Cardiac fibroblast (primary cell): ENCODE measurements at regions not wholly inside any gene's neighbourhood (a gene's known extent, or its start where the extent isn't known, plus 50 kb on each side); places are given as distances from the start of the nearest gene placed in this dataset.

Source experiments
- DNase-seq, 2 donors: peaks; one replicate each; pipeline versions ENCODE4 v3.0.0 to v3.0.0-alpha.2; 2010; ENCODE audit warnings: low read depth in 2 of 2
- H3K4me3 ChIP-seq, 2 donors: replicated peaks in 1 of 2; 1 replicate in 1 of 2; 2 replicates in 1 of 2; pipeline ENCODE4 v1.5.1; 2011; ENCODE audit warnings: low read depth in 2 of 2, low read length in 2 of 2, mild to moderate bottlenecking in 2 of 2, moderate library complexity in 1 of 2
- CTCF ChIP-seq: IDR thresholded peaks from one replicate; pipeline ENCODE4 v1.5.1; 2011; ENCODE audit warnings: low read depth, mild to moderate bottlenecking, low read length, inconsistent platforms

GRCh38 chr4:180100433-180101344, 2142.5 kb upstream of the TENM3 start:
- DNase-seq, result no peak
- H3K4me3 ChIP-seq, result no peak overlapping the region
- no peak for TF ChIP-seq CTCF

- DNase-seq, result no peak
- no peak for TF ChIP-seq CTCF
- H3K4me3 ChIP-seq, result no peak overlapping the region
Observed at GRCh38 chr4:180101348-180102083, 2141.7 kb upstream of the TENM3 start.

- TF ChIP-seq CTCF, result no peak
- no peak overlapping the region for H3K4me3 ChIP-seq
- no peak for DNase-seq
Observed at GRCh38 chr4:180103794-180104193, 2139.4 kb upstream of the TENM3 start.

GRCh38 chr4:180105362-180105761, 2137.8 kb upstream of the TENM3 start:
- no peak for DNase-seq
- H3K4me3 ChIP-seq, result no peak overlapping the region
- TF ChIP-seq CTCF, result no peak

- TF ChIP-seq CTCF, result no peak
- DNase-seq, result no peak
- H3K4me3 ChIP-seq, result no peak overlapping the region
Observed at GRCh38 chr4:180106122-180106521, 2137.1 kb upstream of the TENM3 start.

- no peak overlapping the region for H3K4me3 ChIP-seq
- no peak for DNase-seq
- TF ChIP-seq CTCF, result no peak
Observed at GRCh38 chr4:180106997-180107396, 2136.2 kb upstream of the TENM3 start.
